Astrocyte of the cerebellum (primary cell): ENCODE measurements at regions not wholly inside any gene's neighbourhood (a gene's known extent, or its start where the extent isn't known, plus 50 kb on each side); places are given as distances from the start of the nearest gene placed in this dataset.

ENCODE experiments used
- DNase-seq: peaks from one replicate; pipeline ENCODE4 v3.0.0-alpha.2; 2011; ENCODE audit warnings: low read depth
- H3K4me3 ChIP-seq: 2 replicates; pipeline ENCODE4 v1.5.1; 2011; ENCODE audit warnings: mild to moderate bottlenecking, low read depth, low read length, moderate library complexity
- in situ Hi-C: cut with HindIII; loops from 2 replicates; pipeline ENCODE4 v1.10.0; 2017; ENCODE audit warnings: low sequenced_read_pairs
- TF ChIP-seq, protein P1 (sequence below): IDR thresholded peaks from 2 replicates; pipeline ENCODE4 v1.5.1; 2012; ENCODE audit warnings: low read length, low read depth, moderate library complexity, mild to moderate bottlenecking; ENCODE audit errors: missing control alignments

DNA sequence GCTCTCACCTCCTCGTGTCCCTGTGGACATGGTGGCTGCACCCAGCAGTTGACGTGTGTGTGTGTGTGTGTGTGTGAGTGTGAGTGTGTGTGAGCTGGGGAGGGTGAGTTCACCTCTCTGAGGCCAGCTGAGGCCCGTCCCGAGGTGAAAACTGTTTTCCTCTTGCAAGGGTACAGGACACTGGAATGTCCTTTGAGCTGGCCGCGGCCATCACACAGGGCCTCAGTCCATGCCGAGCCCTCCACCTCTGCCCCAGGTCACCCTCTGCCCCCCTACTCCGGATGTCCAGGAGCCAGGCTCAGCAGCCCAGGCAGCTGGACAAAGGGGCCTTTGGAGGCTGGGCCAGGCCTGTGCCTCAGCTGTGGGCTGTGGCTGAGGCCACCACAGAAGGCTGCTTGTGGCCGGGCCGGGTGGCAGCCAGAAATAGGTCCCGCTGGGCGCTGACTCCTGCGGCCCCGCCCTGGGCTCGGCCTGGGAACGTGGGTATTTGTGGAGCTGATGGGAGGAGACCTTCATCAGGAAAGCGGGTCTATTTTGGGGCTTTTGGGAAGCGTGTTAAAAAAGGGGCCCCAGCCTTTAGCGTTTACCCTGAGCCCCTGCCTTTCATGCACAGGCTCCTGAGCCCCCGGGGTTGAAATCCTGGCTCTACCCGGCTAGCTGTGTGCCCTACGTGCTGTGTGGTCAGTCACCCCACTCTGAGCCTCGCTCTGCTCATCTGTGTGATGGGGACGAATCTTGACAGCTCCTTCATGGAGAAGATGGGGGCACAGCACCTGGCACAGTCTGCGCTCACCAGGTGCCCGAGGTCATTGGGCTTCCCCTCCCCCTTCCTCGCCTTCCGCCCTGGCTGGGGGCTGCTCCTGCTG, 75.1 kb upstream of the IER5L start:
- H3K4me3 ChIP-seq, result no peak overlapping the region
- in situ Hi-C loops, result no loop called here
- TF ChIP-seq, protein P1, sequence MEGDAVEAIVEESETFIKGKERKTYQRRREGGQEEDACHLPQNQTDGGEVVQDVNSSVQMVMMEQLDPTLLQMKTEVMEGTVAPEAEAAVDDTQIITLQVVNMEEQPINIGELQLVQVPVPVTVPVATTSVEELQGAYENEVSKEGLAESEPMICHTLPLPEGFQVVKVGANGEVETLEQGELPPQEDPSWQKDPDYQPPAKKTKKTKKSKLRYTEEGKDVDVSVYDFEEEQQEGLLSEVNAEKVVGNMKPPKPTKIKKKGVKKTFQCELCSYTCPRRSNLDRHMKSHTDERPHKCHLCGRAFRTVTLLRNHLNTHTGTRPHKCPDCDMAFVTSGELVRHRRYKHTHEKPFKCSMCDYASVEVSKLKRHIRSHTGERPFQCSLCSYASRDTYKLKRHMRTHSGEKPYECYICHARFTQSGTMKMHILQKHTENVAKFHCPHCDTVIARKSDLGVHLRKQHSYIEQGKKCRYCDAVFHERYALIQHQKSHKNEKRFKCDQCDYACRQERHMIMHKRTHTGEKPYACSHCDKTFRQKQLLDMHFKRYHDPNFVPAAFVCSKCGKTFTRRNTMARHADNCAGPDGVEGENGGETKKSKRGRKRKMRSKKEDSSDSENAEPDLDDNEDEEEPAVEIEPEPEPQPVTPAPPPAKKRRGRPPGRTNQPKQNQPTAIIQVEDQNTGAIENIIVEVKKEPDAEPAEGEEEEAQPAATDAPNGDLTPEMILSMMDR, result no peak
- no peak for DNase-seq

DNA sequence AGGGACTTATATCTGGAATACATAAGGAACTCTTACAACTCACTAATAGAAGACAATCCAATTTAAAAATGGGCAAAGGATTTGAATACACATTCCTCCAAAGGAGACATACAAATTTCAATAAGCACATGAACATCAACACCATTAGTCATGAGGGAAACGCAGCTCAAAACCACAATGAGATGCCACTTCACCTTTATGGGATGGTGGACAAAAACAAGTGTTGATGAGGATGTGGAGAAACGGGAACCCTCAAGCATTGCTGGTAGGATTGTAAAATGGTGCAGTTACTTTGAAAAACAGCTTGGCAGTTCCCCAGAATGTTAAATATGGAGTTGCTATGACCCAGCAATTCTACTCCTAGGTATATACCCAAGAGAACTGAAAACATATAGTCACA, 72.7 kb upstream of the IER5L start:
- TF ChIP-seq, protein P1, result no peak
- in situ Hi-C loops, result no loop called here
- H3K4me3 ChIP-seq, result no peak overlapping the region
- DNase-seq, result peak; percentile 8

DNA sequence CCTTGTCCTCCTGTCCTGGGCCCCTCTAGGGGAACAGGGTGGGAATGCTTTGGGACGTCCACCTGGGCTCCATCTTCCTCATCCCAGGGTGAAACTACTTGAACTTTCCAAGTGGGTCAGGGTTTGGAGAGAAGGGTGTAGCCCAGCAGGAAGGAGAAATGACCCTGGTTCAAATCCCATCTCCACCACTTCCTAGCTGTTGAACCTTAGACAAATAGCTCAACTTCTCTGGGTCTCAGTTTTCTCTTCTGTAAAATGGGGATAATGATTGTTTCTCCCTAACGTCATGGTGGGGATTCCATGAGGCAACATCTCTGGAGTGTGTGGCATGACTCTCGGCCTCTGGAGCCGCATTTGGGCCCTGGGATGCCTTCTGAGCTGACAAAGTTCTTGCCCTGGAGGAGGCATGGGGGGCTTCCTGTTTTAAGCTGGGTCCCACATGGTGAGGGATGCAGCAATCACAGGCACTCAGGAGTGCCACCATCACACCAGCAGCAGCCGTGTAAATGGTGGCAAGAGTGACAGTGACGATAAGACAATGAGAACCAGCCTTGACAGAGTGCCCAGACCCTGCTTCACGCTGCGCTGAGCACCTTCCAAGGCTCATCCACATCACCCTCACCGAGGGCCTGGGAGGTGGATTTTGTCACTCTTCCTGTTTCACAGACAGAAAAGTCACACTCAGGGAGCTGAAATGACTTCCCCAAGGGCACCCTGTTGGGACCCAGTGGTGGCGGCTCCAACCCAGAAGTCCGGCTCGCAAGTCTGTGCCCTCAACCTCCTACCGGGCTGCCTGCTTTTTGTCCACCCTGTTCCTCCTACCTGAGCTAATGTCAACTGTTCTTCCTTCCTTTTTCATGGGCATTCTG, 69.5 kb upstream of the IER5L start:
- in situ Hi-C loops, result no loop called here
- no peak overlapping the region for H3K4me3 ChIP-seq
- DNase-seq, result no peak
- TF ChIP-seq, protein P1, result no peak

DNA sequence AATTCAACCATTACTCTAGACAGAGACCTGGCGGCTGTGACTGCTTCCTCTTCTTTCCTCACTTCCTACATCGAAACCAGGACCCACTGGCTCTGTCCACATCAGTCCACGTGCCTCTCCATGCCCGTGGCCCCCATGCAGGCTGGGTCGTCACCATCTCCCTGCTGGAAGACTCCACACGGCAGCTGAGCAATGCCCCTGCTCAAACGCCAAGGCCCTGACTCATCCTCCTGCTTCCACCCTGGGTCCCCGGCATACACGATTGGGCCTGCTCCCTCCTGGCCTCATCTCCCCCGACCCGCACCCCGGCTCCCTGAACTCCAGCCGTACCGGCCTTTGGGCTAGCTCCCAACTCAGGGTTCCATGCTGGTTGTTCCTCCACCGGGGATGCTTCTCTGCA, 67.2 kb upstream of the IER5L start:
- TF ChIP-seq, protein P1, result no peak
- no peak overlapping the region for H3K4me3 ChIP-seq
- no peak for DNase-seq
- in situ Hi-C loops, result no loop called here

DNA sequence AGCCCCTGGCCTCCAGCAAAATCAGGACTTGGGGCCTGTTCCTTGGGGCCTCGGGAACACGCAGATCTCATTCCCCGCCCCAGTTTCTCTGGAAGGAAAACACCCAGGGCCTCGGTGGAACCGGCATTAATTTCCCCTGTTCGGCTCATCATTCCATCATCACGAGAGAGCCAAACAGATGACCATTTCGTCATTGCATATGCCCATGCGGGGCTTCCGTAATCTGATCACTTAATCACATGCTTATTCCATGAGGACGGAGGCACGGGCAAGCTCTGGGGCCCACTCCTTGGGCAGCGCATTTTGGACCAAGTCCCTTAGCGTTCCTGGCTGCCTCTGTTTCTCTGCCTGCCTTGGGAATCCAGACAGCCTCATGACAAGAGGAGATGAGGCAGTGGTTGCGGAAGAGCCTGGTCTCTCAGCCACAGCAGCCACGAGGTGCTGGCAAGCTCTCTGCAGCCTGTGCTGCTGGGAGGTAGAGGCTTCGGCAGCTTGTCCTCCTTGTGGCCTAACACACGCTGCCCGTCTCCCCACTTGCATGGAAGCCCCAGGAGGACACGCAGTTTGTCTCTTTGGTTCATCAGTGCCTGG, 65.0 kb upstream of the IER5L start:
- TF ChIP-seq, protein P1, result no peak
- DNase-seq, result peak; percentile 12
- in situ Hi-C loops, result no loop called here
- H3K4me3 ChIP-seq, result no peak overlapping the region

DNA sequence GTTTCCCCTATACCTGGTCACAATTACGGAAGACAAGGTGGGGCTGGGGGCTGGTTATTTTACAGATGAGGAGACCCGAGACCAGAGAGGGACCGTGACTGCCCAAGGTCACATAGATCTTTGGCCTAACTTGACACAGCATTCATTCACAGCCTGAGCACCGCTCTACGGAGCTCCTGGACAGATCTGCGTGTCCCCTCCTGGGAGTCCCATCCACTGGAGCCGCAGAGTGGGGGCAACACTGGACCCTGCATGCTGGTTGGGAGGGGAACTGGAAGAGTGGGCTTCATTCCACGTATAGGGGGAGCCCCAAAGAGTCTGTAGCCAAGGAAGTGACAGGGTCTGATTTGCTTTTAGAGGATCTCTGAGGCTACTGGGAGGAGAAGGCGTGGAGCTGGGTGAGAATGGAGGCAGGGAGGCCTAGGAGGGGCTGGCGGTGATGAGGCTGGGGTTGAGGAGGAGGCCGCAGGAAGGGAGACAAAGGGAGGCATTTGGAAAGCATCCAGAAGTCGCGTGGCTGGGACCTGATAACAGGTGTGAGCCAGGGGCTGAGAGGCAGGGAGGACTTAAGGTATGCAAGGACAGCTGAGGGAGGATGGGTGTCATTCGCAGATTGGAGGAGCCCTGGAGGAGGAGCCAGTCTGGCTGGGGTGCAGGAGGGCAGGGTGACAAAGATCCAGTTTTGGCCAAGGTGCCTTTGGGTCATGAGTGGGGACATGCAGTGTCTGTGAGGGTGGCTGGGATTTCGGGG, 64.3 kb upstream of the IER5L start:
- in situ Hi-C loops, result no loop called here
- TF ChIP-seq, protein P1, result no peak
- H3K4me3 ChIP-seq, result no peak overlapping the region
- DNase-seq, result no peak
